Neural cell (in vitro differentiated cells): ENCODE measurements at regions not wholly inside any gene's neighbourhood (a gene's known extent, or its start where the extent isn't known, plus 50 kb on each side); places are given as distances from the start of the nearest gene placed in this dataset.

Experiments
- CTCF ChIP-seq: fragments of 450-650 bp; IDR thresholded peaks from 2 replicates; pipeline ENCODE4 v1.5.1; 2014; ENCODE audit warnings: antibody characterized with exemption, mild to moderate bottlenecking, moderate library complexity; ENCODE audit not compliant: poor library complexity, severe bottlenecking
- EP300 ChIP-seq: fragments of 450-650 bp; conservative IDR thresholded peaks from 2 replicates; pipeline ENCODE4 v1.6.1; 2014; ENCODE audit warnings: antibody characterized with exemption, mild to moderate bottlenecking, moderate library complexity; ENCODE audit not compliant: poor library complexity, severe bottlenecking
- EZH2 ChIP-seq: fragments of 200-600, 300-800 bp; shearing (Covaris generic), sonication (generic); IDR thresholded peaks from 2 replicates; pipeline ENCODE4 v1.6.1; 2014; ENCODE audit warnings: antibody characterized with exemption, low read length, borderline replicate concordance, mild to moderate bottlenecking; ENCODE audit not compliant: insufficient read depth, poor library complexity, severe bottlenecking
- POLR2AphosphoS5 ChIP-seq: IDR thresholded peaks from 2 replicates; pipeline ENCODE4 v1.6.1; 2012
- REST ChIP-seq: IDR thresholded peaks from 2 replicates; pipeline ENCODE4 v1.6.1; 2012; ENCODE audit warnings: borderline replicate concordance
- SMC3 ChIP-seq: fragments of 450-650 bp; conservative IDR thresholded peaks from 2 replicates; pipeline ENCODE4 v1.6.1; 2014; ENCODE audit warnings: antibody characterized with exemption, mild to moderate bottlenecking, moderate library complexity; ENCODE audit not compliant: poor library complexity
- TAF1 ChIP-seq: IDR thresholded peaks from 2 replicates; pipeline ENCODE4 v1.6.1; 2012; ENCODE audit warnings: low read depth

- TF ChIP-seq CTCF: no peak
- TF ChIP-seq EZH2: no peak
- no peak for TF ChIP-seq TAF1
- no peak for TF ChIP-seq POLR2AphosphoS5
- TF ChIP-seq SMC3: no peak
- no peak for TF ChIP-seq EP300
- no peak for TF ChIP-seq REST
Measured at GRCh38 chr7:1380231-1380815, 78.9 kb downstream of the MICALL2 start.
